ENCODE measurements at regions not wholly inside any gene's neighbourhood (a gene's known extent, or its start where the extent isn't known, plus 50 kb on each side); places are given as distances from the start of the nearest gene placed in this dataset.

DNA sequence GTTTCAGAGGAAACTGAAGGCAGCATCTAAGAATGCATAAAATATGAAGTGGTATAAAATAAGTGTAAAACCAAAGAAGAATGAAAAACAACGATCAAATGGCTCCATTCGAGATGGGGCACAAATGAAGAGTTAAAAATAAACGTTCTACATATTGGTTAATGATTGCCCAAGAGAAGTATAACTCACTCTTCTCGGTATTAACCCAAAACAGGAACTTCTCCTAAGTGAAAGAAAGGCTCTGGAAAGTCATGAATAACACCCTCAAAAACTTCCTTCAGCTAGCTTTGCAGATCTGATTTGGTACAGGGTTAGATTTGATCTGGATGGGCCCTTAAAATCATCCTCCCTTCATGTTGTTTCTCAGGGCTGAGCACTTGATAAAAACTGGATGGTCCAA, 94.3 kb upstream of the ADO start:
- DNase-seq = peak; percentile 61 to 85

DNA sequence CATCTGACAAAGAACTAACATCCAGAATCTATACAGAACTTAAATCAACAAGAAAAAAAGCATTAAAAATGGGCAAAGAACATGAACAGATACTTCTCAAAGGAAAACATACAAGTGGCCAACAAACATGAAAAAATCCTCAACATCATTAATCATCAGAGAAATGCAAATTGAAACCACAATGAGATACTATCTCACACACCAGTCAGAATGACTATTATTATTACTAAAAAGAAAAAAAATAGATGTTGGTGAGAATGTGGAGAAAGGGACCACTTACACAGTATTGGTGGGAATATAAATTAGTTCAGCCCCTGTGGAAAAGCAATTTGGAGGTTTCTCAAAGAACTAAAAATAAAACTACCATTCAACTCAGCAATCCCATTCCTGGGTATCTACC, 89.1 kb upstream of the ADO start:
- no peak for DNase-seq

DNA sequence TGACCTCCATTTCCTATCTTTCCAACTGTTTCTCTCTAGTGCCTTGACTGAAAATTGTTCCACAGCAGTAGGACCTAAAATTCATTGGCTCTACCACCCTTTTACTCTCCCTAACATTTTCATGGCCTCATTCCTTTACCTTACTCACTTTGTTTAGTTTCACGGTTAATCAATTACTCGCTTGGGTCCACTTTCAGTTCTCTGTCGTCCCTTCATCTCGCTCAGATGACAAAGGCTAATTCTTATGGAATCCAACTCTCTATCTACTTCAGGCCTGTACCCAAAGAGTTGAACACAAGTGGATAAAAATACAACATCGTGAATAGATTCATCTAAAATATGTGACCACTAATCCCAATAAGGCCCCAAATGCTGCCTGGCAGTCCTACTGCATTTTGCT, 85.9 kb upstream of the ADO start:
- no peak for DNase-seq

DNA sequence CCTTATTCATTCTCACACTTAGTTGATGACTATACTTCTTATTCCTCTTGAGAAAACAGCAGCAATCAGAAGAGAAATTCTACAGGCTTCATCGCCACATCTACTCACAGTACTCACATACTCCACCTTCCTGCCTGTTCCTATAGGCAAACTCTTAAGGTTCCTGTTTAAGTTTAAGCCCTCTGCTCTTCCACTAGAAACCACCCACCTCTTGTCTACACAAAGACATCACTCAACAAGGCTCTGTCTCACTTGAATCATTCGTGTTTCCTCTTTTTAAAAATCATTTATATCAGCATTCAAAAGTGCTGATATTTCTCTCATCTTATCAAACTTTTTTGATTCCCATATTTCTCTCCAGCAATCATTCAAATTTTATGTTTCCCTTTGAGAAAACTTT, 85.5 kb upstream of the ADO start:
- peak; percentile 65 to 73 for DNase-seq

DNA sequence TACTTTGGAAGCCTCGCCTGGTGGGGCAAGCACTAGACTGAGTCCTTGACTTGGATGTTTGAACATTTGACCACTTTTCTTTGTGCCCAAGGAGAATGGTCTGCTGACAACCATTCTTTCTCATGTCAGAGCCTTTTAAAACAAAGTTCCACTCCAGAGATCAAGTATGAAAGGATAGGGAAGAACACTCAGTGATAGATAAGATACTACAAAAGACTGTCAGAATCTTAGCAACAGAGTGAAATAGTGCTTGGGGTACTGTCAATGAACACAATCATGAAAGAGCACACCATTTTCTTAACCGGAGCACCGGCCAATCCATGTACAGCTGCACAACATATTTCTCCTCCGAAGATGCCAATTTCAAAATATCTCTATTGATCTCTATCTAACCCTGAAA, 82.8 kb upstream of the ADO start:
- DNase-seq = no peak

DNA sequence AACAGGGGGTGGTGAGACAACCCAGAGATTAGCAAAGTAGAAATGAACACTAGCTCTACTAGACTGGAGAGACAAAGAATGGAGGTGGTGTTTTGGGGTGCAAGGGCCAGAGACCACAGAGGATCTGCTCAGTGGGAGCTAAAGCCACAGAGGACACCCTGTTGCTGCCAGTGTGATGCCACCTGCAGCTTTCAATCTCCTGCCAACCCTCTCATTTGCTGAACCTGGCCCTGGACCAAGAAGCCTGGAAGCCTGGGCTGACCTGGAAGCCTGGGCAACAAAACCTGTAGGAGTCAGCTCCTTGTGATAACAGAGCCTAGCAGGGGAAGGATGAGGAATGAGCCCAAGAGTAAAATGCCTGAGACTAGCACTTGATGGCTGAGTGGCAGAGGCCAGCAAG, 81.1 kb upstream of the ADO start:
- no peak for DNase-seq

DNA sequence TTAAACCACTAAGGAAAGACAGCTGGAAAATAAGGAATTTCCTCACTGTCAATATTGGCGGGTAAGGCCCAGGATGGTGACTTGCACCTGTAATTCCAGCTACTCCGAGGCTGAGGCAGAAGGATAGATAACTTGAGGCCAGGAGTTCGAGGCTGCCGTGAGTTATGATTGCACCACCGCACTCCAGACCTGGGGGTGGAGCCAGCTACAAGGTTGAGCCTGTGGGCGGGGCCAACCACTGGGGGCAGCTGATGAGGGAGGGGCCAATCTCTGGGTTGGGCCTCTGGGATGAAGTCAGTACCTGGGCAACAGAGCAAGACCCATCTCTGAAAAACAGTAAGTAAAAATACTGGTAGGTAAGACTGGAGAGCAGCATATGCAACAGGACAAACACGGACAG, 80.1 kb upstream of the ADO start:
- DNase-seq = no peak

DNA sequence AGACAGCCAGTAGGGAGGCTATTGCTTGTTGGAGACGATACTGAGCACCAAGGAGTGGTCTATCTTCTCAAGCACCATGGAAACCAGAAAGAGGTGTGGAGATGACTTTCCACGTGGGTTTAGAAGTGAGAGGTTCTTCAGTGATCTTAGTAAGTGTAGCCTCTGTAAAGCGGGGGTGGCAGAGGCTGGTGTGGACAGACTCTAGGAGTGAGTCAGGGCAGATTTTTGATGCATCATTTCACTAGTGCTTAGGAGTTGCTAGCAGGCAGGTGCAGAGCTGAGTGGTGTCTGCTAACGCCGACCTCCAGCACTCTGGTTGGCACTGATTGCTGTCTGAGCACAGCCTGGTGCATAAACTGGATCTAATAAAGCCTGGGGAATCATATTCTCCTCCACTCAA, 78.4 kb upstream of the ADO start:
- DNase-seq = peak in 1 of 2 donors; percentile 43

DNA sequence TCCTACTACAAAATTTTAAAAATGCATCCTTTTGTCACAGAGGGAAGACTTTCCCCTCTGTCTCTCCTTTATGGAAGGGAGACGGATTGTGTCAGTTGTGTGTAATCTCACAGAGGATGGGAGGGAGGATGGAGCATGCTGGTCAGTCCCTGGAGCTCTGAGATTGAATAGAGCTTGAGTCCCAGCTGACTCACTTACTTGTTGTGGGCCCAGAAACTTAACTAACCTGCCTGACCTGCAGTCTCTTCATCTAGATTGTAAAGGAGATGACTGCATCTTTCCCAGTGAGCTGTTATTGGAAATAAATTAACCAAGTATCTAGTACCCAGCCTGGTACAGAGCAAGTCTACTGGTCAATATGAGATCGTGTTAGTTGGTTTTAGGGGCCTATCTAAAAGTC, 77.9 kb upstream of the ADO start:
- DNase-seq = no peak

DNA sequence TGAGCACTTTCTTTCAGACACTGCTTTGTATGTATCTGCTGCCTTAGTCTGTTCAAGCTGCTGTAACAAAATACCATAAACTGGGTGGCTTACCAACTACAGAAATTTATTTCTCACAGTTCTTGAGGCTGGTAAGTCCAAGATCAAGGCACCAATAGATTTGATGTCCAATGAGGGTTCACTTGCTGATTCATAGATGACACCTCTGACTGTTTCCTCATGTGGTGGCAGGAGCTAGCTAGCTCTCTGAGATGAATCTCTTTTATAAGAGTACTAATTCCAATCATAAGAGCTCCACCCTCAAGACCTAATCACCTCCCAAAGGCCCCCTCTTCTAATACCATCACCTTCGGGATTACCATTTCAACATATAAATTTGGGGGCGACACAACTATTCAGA, 76.6 kb upstream of the ADO start:
- DNase-seq = no peak

DNA sequence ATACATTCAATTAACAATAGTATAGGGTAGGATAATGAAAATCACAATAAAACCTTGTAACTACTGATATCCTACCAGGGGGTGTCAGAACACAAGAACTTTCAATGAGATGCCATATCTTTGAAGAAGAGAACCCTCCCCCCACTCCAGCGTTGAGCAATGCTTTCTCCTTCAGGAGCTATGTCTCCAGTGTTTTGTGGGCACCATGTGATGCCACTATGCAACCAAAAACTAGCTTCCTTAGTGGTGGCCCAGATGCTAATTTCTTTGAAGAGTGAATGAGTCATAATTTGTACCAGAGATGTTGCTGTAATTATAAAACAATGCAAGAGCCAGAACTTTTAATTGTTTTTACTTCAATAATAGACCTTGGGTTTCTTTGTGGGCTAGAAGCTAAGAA, 76.0 kb upstream of the ADO start:
- DNase-seq = peak; percentile 91 to 92

DNA sequence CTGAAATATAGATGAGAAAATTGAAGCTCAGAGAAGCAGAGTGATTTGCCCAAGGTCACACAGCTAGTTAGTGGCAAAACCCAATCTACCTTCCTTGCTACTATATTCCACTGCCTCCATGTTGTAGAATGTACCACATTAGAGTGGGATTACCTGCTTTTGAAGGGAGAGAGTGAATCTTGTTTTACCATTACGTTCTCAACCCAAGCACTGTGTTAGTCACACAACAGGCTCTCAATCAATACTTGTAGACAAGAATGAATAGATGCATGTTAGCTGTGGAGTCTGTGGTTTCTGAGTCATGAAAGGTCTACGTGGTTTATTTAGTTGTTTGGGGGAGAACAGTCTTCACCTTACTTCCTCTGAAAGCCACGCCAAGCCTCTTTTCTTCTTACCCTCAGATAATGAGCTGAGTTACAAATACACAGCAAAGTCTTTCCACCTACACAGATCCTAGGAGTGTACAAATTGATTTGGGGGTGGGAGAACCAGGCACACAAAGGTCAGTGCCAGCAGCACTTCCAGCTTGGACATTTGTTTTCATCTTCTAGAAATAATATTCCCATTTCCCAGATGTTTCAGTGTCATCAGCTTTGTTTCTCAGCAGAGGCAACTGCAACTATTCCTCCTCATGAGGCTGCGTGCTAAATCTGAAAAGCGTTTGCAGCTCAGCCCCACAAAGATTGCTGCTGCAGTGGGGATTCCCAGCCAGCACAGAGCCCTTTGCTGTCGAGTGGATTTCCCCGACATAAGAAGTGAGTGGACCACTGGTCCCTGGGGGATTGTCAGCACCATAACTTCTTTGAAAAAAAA, 71.5 kb upstream of the ADO start:
- peak in 1 of 2 donors; percentile 30 for DNase-seq

DNA sequence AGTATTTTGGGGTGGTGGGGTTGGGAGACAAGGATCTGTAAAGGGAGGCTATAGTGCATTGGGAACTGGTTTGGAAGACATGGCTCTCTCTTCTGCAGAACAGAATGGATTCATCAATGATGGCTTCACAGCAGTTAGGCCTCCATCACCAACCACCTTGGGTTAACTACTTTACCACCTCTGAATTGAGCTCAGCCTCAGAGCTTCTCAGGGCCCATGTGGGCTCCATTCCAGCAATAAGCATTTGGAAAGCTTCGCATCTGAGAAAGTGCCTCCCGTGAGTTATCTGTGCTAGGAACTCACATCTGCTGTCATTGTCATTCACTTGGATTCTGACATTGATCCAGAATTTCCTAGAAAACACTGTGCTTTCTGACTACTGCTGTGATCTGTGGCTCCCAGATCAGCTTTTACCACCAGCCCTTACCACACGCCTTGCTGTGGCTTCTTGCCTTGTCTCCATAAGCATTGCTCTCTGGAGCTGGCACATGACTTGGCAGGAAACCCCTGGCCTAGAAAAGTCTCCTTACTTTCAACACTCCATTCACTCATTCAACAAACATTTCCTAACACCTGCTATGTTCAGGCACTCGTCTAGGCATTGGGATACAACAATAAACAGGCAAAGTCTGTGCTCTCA, 70.7 kb upstream of the ADO start:
- DNase-seq = peak in 1 of 2 donors; percentile 46

DNA sequence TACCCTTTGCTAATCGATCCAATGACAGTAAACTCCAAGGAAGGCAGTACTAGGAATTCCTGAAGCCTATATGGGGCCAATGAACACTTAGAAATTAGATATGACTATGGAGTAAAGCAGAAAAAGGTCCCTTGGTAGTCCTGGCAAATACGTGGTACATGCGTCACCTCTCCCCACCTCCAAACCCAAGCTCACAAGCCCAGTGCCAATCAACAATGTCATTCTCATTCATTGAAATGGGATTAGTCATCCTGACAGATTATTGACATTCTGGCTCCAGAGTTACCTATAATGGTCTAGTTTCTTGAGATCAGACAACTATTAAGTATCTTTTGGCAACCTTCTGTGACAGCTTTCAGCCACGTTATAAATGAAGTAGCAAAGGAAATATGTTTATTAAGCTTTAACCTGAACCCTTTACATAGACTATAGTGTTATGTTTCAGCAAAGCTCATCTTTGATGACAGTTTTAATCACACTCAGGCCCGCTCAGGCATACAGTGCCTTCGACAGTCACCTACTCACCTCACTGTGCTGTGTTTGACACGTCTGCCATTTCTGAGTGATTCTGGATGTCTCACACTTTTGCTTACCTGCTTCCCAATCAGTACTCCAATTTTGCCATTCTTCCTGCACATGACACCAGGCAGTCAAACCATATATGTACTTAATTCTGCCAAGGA, 69.6 kb upstream of the ADO start:
- DNase-seq = no peak

DNA sequence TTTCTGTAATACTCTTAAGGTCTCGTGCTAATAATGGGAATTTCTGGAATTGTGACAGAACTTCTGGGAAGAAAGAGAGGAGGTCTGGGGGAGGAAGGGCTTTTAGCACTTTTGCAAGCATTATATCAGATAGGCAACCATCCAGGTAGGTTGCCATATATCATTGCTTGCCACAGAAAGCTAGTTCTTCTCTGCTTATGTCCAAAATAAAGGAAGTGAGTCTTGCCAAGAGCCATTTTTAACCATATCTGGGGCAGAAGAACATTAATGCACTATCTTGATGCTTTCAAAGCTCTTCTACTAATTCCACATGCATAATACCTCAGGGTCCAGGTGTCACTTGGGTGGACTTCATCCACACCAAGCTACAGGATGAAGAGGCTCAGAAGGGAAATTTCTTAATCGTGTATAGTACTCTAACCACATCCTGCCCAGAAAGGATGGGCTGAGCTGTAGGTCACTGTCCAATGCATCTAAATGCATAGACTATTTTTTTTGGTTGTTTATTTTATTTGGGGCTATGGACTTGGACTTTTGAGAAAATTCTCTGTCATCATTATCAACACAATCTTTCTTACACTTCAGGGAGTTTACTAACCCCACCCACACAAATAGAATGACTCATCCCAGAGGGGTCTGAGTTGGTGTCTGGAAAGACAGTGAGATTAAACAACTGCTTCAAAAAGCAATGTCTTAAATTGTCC, 68.9 kb upstream of the ADO start:
- peak; percentile 78 to 86 for DNase-seq

DNA sequence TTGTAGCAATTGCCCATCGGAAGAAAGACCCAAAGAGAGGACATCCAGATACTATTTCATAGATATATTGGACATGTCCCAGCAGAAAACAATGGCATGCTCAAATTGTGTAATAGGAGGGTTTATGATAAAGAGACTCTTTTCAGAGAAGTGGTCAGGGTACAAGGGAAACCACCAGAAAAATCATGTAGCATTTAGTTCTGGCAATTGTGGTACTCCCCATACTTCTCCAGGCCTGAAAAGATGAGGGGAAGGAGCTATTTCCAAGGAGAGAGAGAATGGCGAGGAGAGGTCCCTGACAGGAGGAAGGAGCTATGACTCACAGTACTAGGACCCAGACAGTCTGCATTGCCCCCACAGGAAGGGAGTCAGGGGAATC, 68.4 kb upstream of the ADO start:
- DNase-seq = no peak

DNA sequence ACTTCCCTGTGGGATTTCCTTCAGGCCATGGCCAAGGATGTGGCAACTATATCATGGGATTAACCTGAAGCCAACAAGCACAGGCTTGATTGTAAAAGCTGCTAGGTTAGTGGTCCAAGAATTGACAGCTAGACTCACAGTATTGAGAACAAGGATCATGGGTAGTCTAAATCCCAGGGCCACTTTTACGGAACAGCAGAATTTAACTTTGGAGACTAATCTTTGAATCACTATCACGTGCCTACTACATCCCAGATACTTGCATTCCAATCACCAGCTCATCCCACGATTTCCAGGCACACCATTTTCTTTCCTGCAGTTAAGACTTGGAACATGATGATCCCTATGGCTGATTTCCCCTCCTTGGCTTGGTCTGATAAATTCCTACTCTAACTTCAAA, 65.6 kb upstream of the ADO start:
- DNase-seq = peak in 1 of 2 donors; percentile 35

DNA sequence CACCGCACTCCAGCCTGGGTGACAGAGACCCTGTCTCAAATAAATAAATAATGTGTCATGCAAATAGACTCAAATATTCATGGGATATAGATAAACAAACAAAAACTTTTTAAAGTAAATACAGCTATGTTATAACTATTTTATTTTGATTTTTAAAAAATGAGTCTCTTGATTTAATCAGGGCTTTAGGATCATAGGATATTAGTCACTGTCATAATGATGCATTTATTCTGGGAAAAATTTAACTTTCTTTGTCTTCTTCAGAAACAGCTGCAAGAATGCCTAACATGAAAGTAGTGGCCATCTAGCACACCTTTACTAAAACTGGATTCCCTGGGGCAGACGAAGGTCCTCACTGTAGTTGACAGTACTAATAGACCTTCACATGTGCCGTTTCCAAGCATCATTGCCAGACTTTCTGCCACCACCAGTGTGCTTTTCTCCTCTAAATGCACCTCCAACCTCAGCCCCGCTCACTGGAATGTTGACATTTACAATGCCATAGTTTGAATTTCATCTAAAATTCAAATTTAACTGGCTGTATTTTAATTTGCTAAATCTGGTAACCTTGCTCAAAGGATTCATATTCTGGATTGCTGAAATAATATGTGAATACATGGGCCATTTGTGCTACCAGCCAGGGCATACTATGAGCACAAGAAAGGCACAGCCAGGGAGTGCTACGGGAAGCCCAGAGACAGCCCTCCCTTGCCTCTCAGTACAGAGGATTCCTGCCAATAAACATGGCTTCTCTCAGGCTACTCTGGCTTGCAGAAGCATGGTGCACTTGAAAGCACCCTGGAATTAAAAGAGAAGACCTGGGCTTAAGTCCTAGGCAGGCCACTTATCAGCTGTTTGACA, 63.4 kb upstream of the ADO start:
- DNase-seq = no peak

DNA sequence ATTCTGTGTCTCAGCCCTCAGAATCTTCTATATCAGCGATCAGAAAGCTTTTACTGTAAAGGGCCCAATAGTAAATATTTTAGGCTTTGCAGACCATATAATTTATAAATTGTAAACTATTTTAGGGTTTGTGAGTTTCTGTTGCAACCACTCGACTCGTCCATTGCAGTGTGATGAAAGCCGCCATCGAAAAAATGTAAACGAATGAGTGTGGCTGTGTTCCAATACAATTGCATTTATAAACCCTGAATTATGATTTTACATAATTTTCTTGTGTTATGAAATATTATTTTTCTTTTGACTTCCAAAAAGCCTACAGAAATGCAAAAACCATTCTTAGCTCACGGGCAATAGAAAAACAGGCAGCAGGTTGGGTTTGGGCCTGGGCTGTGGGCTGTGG, 62.5 kb upstream of the ADO start:
- DNase-seq = no peak

DNA sequence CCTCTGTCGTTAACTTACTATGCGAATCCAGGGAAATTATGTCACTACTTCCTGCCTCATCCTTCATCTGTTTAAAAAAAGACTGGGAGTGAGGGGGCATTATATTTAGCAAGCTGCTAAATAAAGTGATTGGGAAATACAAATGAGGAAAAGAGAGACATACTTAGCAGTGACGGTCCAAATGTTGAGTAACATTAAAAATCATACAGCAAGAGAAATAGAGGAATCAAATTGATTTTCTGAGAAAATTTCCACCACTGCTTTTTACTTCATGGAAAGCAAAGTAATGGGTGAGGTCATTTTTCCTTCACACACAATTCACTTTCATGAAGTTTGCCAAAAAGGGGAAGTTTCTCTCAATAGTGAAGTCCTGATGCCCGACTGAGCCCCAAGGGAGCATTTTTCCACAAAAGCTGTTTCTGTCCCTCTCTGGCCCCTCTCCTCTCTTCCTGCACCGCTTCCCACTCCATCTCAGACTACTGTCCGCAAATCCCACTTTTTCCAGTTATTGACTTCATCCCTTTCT, 61.9 kb upstream of the ADO start:
- DNase-seq = peak; percentile 83 to 98

DNA sequence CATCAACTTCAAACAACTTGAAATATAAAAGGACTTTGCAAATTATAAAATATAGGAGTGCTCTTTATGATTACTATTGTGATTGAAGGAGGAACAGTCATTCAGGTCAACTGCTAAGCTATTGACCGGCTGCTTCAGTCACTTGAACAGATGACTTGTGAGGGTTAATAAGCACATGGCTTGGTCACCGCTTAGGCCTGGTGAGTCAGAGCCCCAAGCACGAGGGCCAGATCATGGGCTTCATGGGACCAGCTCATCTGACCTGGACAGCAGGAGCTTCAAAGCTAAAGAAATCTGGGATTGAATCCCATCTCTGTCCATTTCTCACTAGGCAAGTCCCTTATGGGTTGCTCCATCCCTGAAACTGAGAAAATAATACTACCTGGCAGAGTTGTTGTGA, 60.4 kb upstream of the ADO start:
- peak; percentile 91 to 97 for DNase-seq

DNA sequence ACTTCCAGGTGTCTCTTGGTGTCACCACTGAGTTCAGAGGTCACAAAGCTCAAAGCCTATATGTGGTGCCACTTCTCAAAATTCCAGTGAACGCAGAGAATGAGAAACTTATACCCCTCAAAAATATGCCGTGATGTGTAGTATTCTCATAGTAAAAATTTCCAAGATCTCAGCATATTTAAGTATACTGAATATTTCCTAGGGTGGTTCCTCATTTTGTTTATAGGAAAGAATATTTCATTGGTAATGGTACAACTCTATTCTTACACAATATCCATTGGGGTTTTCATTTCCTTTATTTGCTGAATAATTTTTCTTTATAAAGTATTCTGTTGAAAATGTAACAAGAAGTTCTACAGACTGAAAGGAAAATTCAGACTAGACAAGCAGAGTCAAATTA, 58.9 kb upstream of the ADO start:
- DNase-seq = peak in 1 of 2 donors; percentile 85
